HG03159 (cell line): ENCODE measurements at regions not wholly inside any gene's neighbourhood (a gene's known extent, or its start where the extent isn't known, plus 50 kb on each side); places are given as distances from the start of the nearest gene placed in this dataset.
"Not testable (repeated sequence)": the region's sequence is repeated elsewhere in the genome, so short reads cannot be mapped to it uniquely, and the experiment has no call there.

Experiments
- ATAC-seq: cut with Tn5 transposase; IDR thresholded peaks from one replicate; pipeline ENCODE4 v1.9.1; 2021; ENCODE audit warnings: mild to moderate bottlenecking, moderate library complexity; ENCODE audit not compliant: unreplicated experiment

DNA sequence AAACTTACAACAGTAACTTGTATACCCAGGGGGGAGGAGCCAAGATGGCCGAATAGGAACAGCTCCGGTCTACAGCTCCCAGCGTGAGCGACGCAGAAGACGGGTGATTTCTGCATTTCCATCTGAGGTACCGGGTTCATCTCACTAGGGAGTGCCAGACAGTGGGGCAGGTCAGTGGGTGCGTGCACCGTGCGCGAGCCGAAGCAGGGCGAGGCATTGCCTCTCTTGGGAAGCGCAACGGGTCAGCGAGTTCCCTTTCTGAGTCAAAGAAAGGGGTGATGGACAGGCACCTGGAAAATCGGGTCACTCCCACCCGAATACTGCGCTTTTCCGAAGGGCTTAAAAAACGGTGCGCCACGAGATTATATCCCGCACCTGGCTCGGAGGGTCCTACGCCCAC, 278.8 kb downstream of the FAM47B start:
- not testable (repeated sequence) for ATAC-seq

- no peak for ATAC-seq
Measured at GRCh38 chrX:35244088-35244741, 301.6 kb downstream of the FAM47B start.

DNA sequence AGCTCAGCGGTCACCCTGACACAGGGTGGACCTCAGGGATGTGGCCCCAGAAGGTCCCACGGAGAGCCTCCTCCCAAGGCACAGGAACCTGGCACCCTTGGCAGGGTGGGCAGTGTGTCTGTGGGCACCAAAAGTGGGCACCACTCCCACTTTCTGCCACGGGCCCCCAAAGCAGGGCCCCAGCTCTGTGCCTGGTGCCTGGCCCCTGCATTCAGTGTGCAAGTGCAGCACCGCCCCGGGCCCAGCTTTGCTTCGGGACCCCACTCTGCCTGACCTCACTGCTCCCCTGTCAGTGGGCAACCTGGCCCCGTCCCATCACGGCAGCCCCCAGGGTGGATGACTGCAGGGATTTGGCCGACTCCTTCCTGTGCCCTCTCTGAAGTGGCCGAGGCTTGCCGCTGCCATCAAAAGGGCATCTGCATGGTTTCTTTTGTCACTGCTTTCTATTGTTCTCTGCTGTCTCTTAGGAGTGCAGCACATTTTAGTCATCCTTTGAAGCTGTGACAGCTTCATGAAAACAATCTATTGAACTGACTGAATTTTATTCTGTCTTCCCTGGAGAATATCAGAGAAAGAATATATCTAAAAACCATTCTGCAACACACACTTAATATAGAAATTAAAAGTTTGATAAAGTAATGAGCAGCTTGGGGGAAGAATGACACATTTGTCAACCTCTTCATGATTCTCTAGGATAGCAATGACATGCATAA, 302.4 kb downstream of the FAM47B start:
- no peak for ATAC-seq

DNA sequence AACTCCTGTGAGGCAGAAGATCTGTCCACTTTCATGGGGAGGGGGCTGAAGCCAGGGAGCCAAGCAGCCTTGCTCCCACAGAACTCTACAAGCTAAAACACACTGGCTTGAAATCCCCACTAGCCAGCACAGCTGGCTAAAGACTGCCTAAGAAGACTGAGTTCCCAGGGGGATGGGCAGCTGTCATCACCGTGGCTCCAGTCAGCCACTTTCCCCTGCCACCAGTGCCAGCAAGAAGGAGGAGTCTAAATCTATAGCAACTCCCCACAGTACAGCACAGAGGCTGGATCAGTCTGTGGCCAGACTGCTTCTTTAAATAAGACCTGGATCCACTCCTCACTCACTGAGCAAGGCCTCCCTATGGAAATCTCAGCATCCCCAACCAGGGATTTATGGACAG, 308.6 kb downstream of the FAM47B start:
- no peak for ATAC-seq

GRCh38 chrX:35276115-35276514, 333.5 kb downstream of the FAM47B start:
- no peak for ATAC-seq

DNA sequence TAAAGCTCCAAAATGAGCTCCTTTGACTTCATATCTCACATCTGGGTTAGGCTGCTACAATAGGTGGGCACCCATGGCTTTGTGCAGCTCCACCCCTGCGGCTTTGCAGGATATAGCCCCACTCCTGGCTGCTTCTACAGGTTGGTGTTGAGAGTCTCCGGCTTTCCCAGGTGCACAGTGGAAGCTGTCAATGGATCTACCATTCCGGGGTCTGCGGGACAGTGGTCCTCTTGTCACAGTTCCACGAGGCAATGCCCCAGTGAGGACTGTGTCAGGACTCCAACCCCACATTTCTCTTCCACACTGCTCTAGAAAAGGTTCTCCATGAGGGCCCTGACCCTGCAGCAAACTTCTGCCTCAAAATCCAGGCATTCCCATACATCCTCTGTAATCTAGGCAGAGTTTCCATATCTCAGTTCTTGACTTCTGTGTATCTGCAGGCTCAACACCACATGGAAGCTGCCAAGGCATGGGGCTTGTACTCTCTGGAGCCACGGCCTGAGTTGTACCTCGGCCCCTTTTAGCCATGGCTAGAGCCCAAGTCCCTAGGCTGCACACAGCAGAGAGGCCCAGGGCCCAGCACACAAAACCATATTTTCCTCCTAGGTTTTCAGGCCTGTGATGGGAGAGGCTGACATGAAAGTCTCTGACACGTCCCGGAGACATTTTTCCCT, 342.8 kb downstream of the FAM47B start:
- ATAC-seq = no peak

DNA sequence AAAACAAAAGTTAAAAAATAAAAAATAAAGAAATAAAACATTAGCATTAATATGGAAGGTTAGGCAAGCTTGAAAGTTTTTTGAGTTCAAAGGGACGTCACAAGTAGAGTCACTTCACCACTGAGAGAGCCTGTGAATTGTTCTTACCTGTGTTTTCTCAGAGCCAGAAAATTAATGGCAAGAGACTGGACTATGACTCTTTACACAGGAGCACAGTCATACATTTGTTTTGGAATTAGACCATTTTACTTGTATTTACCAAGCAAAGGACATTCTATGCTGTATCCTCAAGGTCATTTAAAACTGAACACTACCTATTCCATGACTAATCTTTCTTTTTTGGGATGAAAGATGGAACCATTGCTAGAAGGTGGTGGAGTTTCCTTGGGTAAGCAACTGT, 346.1 kb downstream of the FAM47B start:
- ATAC-seq = no peak

- no peak for ATAC-seq
Measured at GRCh38 chrX:35289952-35290351, 347.4 kb downstream of the FAM47B start.

GRCh38 chrX:35291013-35291412, 348.4 kb downstream of the FAM47B start:
- ATAC-seq = no peak

- no peak for ATAC-seq
Measured at GRCh38 chrX:35292522-35292921, 349.9 kb downstream of the FAM47B start.

- ATAC-seq = not testable (repeated sequence)
Measured at GRCh38 chrX:35305037-35305436, 362.4 kb downstream of the FAM47B start.

DNA sequence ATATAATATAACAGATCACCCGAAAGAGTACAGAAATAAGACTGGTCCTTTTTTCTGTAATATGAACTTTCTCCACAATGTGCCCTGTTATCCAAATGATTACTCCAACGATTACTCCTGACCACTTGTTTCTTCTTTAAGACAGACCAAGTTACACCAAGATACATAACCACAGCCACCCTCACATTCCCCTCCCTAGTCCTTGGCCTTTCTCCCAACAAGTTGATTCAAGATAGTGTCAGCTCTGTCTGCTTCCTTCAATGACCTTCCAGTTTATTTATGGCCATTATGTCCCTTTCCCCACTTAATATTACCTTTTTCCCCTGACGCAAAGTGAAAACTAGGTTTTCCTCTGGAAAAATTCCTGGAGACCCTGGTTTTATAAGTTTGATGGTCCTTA, 397.2 kb downstream of the FAM47B start:
- ATAC-seq = no peak

- no peak for ATAC-seq
Measured at GRCh38 chrX:35340465-35340864, 397.9 kb downstream of the FAM47B start.

- ATAC-seq = no peak
Measured at GRCh38 chrX:35351212-35351611, 408.6 kb downstream of the FAM47B start.

GRCh38 chrX:35351795-35352483, 409.3 kb downstream of the FAM47B start:
- no peak for ATAC-seq

DNA sequence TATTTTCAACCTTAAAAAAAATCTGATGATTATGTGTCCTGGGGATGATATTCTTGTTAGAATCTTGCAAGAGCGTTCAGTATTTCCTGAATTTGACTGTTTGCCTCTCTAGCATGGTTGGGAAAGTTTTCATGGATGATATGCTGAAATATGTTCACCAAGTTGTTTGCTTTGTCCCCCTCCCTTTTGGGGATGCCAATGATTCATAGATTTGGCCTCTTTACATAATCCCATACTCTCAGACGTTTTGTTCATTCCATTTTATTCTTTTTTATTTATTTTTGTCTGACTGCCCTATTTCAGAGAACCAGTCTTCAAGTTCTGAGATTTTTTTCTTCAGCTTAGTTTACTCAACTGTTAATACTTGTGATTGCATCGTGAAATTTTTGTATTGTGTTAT, 415.1 kb downstream of the FAM47B start:
- ATAC-seq = no peak

DNA sequence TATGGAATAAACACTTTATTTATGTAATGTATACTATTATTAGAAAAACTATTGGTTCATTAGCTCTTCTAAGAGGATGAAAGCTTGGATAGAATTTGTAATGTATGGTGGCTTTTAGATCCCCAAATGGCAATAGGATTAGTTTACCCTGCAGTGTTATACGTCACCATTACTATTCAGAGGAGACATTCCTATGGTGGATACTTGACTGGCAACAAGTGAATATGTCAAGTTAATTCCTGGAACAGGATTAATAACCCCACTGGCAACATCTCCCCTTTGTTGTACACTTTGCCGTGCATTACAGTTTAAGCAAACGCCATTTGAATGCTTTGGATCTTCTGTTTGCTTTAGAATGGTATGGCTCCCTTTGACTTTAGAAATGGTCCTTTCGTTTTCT, 420.3 kb downstream of the FAM47B start:
- ATAC-seq = no peak

DNA sequence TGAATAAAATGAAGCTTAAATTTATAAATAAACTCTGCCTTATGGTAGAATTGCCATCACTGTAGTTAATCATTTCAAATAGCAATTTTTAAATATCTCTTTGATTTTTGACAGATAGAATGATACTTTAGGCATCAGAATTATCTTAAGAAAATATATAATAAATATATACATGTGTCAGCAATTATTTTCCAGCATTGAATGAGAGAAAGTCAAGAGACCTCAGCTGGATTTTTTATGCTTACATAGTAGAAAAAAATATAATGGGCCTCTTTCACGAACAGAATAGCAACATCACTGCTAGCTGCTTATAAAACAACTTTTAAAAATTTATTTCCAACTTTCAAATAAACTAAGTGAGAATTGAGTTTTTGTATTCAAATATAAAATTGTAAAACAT, 424.0 kb upstream of the MAGEB16 start:
- no peak for ATAC-seq

- peak; percentile 83 for ATAC-seq
Measured at GRCh38 chrX:35380808-35381700, 417.1 kb upstream of the MAGEB16 start.

- ATAC-seq = not testable (repeated sequence)
Measured at GRCh38 chrX:35381709-35382108, 416.4 kb upstream of the MAGEB16 start.

DNA sequence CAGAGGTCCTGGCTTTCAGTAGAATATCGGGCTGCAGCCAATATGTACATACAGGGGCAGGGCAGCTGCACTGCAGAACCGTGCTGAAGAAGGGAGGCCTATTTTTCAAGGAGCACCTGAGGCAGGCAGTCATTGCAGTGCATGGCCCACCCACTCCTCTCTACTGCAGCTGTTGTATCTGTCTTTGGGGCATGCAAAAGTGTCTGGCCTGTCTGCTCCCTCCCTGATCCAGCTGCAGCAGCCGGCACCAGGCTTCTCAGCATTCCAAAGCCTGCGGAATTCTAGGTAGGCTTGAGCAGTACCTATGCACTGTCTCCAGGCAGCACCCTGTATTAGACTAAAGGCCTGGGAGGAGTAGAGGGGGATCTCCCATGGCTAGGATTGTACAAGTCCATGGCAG, 415.2 kb upstream of the MAGEB16 start:
- no peak for ATAC-seq
